SH-SY5Y (cell line): ENCODE measurements at regions not wholly inside any gene's neighbourhood (a gene's known extent, or its start where the extent isn't known, plus 50 kb on each side); places are given as distances from the start of the nearest gene placed in this dataset.

Experiments used
- GATA2 ChIP-seq: IDR thresholded peaks from 2 replicates; pipeline ENCODE4 v1.6.1; 2011; ENCODE audit warnings: mild to moderate bottlenecking, low read depth, low read length
- GATA3 ChIP-seq: IDR thresholded peaks from 2 replicates; pipeline ENCODE4 v1.6.1; 2011; ENCODE audit warnings: low read depth, mild to moderate bottlenecking, low read length, moderate library complexity

- no peak for TF ChIP-seq GATA2
- no peak for TF ChIP-seq GATA3
Observed at GRCh38 chr16:85240982-85241924, 129.0 kb upstream of the CIBAR2 start.

- TF ChIP-seq GATA3: no peak
- TF ChIP-seq GATA2: no peak
Observed at GRCh38 chr16:85242140-85242539, 129.9 kb upstream of the CIBAR2 start.

GRCh38 chr16:85243308-85243707 lies 131.0 kb upstream of the CIBAR2 start:
- TF ChIP-seq GATA3 (no peak), GATA2 (no peak)

- no peak for TF ChIP-seq GATA2
- no peak for TF ChIP-seq GATA3
Observed at GRCh38 chr16:85245307-85246172, 133.3 kb upstream of the CIBAR2 start.

GRCh38 chr16:85246473-85246872 lies 134.2 kb upstream of the CIBAR2 start:
- TF ChIP-seq GATA2 (0 out of 2 replicates have a peak, but pooled peaks have one; percentile 10), GATA3 (no peak)

GRCh38 chr16:85246973-85247372 lies 134.7 kb upstream of the CIBAR2 start:
- TF ChIP-seq GATA3 (no peak), GATA2 (no peak)

GRCh38 chr16:85248342-85248741 lies 136.1 kb upstream of the CIBAR2 start:
- TF ChIP-seq GATA3 (no peak), GATA2 (no peak)

- TF ChIP-seq GATA3 (no peak), GATA2 (no peak)
Observed at GRCh38 chr16:85248857-85249256, 136.6 kb upstream of the CIBAR2 start.

- no peak for TF ChIP-seq GATA3
- no peak for TF ChIP-seq GATA2
Observed at GRCh38 chr16:85249418-85250146, 137.3 kb upstream of the CIBAR2 start.

- TF ChIP-seq GATA2: no peak
- TF ChIP-seq GATA3: no peak
Observed at GRCh38 chr16:85250147-85250463, 137.8 kb upstream of the CIBAR2 start.

- TF ChIP-seq GATA3 (no peak), GATA2 (no peak)
Observed at GRCh38 chr16:85250609-85251223, 138.4 kb upstream of the CIBAR2 start.

GRCh38 chr16:85251225-85251760 lies 139.0 kb upstream of the CIBAR2 start:
- TF ChIP-seq GATA2 (no peak), GATA3 (no peak)

GRCh38 chr16:85252014-85252413 lies 139.7 kb upstream of the CIBAR2 start:
- TF ChIP-seq GATA2 (peak; percentile 97), GATA3 (no peak)

- TF ChIP-seq GATA3 (no peak), GATA2 (no peak)
Observed at GRCh38 chr16:85252461-85252860, 140.2 kb upstream of the CIBAR2 start.
